ENCODE measurements at regions not wholly inside any gene's neighbourhood (a gene's known extent, or its start where the extent isn't known, plus 50 kb on each side); places are given as distances from the start of the nearest gene placed in this dataset.

GRCh38 chr10:7478727-7479457 lies 68.1 kb upstream of the SFMBT2 start:
- DNase-seq (ENCODE audit: low read depth in 1 of 2, low spot score in 1 of 2) = no peak

- DNase-seq (ENCODE audit: low read depth in 1 of 2, low spot score in 1 of 2) = no peak
Measured at GRCh38 chr10:7477538-7478334, 66.9 kb upstream of the SFMBT2 start.

GRCh38 chr10:7475939-7476338 lies 65.1 kb upstream of the SFMBT2 start:
- no peak for DNase-seq (ENCODE audit: low read depth in 1 of 2, low spot score in 1 of 2)

GRCh38 chr10:7475046-7475911 lies 64.4 kb upstream of the SFMBT2 start:
- DNase-seq (ENCODE audit: low read depth in 1 of 2, low spot score in 1 of 2) = no peak

GRCh38 chr10:7474388-7474787 lies 63.6 kb upstream of the SFMBT2 start:
- no peak for DNase-seq (ENCODE audit: low read depth in 1 of 2, low spot score in 1 of 2)

GRCh38 chr10:7473474-7473873 lies 62.6 kb upstream of the SFMBT2 start:
- no peak for DNase-seq (ENCODE audit: low read depth in 1 of 2, low spot score in 1 of 2)

GRCh38 chr10:7471720-7472367 lies 61.0 kb upstream of the SFMBT2 start:
- DNase-seq (ENCODE audit: low read depth in 1 of 2, low spot score in 1 of 2) = no peak

- DNase-seq (ENCODE audit: low read depth in 1 of 2, low spot score in 1 of 2) = no peak
Measured at GRCh38 chr10:7470371-7470770, 59.5 kb upstream of the SFMBT2 start.

GRCh38 chr10:7467031-7467667 lies 56.3 kb upstream of the SFMBT2 start:
- no peak for DNase-seq (ENCODE audit: low read depth in 1 of 2, low spot score in 1 of 2)

GRCh38 chr10:7464691-7465090 lies 53.9 kb upstream of the SFMBT2 start:
- DNase-seq (ENCODE audit: low read depth in 1 of 2, low spot score in 1 of 2) = no peak
